ENCODE measurements at regions not wholly inside any gene's neighbourhood (a gene's known extent, or its start where the extent isn't known, plus 50 kb on each side); places are given as distances from the start of the nearest gene placed in this dataset.

DNA sequence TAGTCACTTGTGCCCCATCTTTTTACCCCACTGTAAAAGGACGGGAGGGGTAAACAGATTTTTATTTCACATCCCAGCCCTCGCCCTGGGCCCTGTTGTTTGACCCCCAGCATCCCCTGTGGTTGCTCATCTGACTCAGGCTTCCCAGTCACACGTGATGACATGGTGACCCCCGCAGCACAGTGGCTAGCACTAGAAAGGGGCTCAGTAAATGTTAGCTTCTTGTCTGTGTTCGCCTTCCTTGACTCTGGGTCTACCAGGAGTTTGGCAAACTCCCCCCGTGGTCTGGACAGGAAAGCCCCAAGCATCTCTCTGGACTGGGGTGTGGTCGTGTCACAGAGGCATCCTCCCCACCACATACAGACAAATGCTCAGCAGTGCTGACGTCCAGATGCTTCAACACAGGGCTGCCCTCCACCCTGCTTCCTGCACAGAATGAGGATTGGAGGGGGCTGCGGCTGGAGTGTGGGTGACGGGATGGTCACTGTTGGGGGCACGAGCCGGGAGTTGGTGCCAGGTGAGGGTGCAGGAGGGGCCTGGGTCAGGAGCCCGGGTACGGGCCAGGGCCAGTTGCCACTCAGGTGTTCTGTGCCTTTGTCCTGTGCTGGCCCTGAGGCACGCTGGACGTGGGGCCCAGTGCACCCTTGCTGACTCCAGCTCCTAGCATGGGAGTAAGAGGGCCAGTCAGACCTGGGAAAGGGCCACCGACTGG, 69.1 kb downstream of the METRNL start:
- TF ChIP-seq, protein P1, sequence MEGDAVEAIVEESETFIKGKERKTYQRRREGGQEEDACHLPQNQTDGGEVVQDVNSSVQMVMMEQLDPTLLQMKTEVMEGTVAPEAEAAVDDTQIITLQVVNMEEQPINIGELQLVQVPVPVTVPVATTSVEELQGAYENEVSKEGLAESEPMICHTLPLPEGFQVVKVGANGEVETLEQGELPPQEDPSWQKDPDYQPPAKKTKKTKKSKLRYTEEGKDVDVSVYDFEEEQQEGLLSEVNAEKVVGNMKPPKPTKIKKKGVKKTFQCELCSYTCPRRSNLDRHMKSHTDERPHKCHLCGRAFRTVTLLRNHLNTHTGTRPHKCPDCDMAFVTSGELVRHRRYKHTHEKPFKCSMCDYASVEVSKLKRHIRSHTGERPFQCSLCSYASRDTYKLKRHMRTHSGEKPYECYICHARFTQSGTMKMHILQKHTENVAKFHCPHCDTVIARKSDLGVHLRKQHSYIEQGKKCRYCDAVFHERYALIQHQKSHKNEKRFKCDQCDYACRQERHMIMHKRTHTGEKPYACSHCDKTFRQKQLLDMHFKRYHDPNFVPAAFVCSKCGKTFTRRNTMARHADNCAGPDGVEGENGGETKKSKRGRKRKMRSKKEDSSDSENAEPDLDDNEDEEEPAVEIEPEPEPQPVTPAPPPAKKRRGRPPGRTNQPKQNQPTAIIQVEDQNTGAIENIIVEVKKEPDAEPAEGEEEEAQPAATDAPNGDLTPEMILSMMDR (IDR thresholded peaks at IDR 0.05; ENCODE audit: insufficient read depth, low read depth, low read length): no peak
- no peak for TF ChIP-seq EZH2 (IDR thresholded peaks at IDR 0.05; ENCODE audit: insufficient read depth, low read length)

All from astrocyte (in vitro differentiated cells and primary cell).